ENCODE measurements at regions not wholly inside any gene's neighbourhood (a gene's known extent, or its start where the extent isn't known, plus 50 kb on each side); places are given as distances from the start of the nearest gene placed in this dataset.

GRCh38 chr15:45855210-45855906 lies 220.5 kb downstream of the SQOR start:
- no peak for TF ChIP-seq CTCF (IDR thresholded peaks at IDR 0.05; ENCODE audit: insufficient read depth, low read length, poor library complexity, severe bottlenecking)
- TF ChIP-seq EZH2phosphoT487 (conservative IDR thresholded peaks at IDR 0.05; ENCODE audit: low read length) = no peak

All from SU-DHL-6 (cell line).